Gastrocnemius medialis (tissue), 4 donors: ENCODE measurements at regions not wholly inside any gene's neighbourhood (a gene's known extent, or its start where the extent isn't known, plus 50 kb on each side); places are given as distances from the start of the nearest gene placed in this dataset.
A peak's percentile ranks its signal among the peaks of the same experiment; 100 is the strongest.

Source experiments
- ATAC-seq, 2 donors: fragments of 150-250 bp; one replicate each; pipeline ENCODE4 v1.9.1; 2016
- DNase-seq, 2 donors: peaks; one replicate each; pipeline ENCODE4 v3.0.0-alpha.2; 2019
- H3K27ac ChIP-seq, 4 donors: fragments of 200-600 bp; sonication (generic); 1 replicate in 1 of 4; 2 replicates in 3 of 4; pipeline ENCODE4 v1.5.1; 2016 to 2018; ENCODE audit warnings: mild to moderate bottlenecking in 2 of 4, moderate library complexity in 1 of 4
- H3K27me3 ChIP-seq, 3 donors: fragments of 200-600 bp; sonication (generic) in 2 of 3; 1 replicate in 1 of 3; 2 replicates in 2 of 3; pipeline versions ENCODE4 v1.5.1 to v1.6.0; 2016 to 2019; ENCODE audit warnings: mild to moderate bottlenecking in 1 of 3, moderate library complexity in 1 of 3
- H3K36me3 ChIP-seq, 2 donors: fragments of 200-600 bp; sonication (generic) in 1 of 2; one replicate each; pipeline ENCODE4 v1.5.1; 2017 to 2018
- H3K4me1 ChIP-seq, 2 donors: fragments of 200-600 bp; sonication (generic) in 1 of 2; one replicate each; pipeline ENCODE4 v1.5.1; 2016 to 2017; ENCODE audit warnings: mild to moderate bottlenecking in 2 of 2
- H3K4me3 ChIP-seq, 4 donors: fragments of 200-600 bp; sonication (generic) in 3 of 4; 1 replicate in 1 of 4; 2 replicates in 3 of 4; pipeline ENCODE4 v1.5.1; 2016 to 2019; ENCODE audit warnings: mild to moderate bottlenecking in 2 of 4
- H3K9me3 ChIP-seq, 3 donors: fragments of 200-600 bp; sonication (generic) in 2 of 3; 1 replicate in 1 of 3; 2 replicates in 2 of 3; pipeline ENCODE4 v1.5.1; 2016 to 2019
- POLR2A ChIP-seq, 2 donors: fragments of 450-650 bp; IDR thresholded peaks; one replicate each; pipeline ENCODE4 v1.6.1; 2017; ENCODE audit warnings: antibody characterized with exemption in 2 of 2, mild to moderate bottlenecking in 2 of 2, moderate library complexity in 2 of 2
- in situ Hi-C, 4 donors: fragments of 200-750 bp; cut with MboI; loops; one replicate each; pipeline versions ENCODE4 v1.15.0 to v1.8.0; 2017; ENCODE audit warnings: low sequenced_read_pairs in 4 of 4
- intact Hi-C: fragments of 100-400 bp; cut with DNase I; formaldehyde crosslinking; loops from one replicate; pipeline ENCODE4 v1.15.1; 2023; ENCODE audit warnings: low total_unique reads
- TF ChIP-seq, protein P1 (sequence below), 5 experiments: fragments of 450-650 bp in 3 of 5; fragments of 200-600 bp in 2 of 5; sonication (generic) in 2 of 5; IDR thresholded peaks in 4 of 5; conservative IDR thresholded peaks in 1 of 5; 1 replicate in 4 of 5; 2 replicates in 1 of 5; pipeline ENCODE4 v1.5.1; 2016 to 2019; ENCODE audit warnings: antibody characterized with exemption in 5 of 5, mild to moderate bottlenecking in 3 of 5, moderate library complexity in 3 of 5

DNA sequence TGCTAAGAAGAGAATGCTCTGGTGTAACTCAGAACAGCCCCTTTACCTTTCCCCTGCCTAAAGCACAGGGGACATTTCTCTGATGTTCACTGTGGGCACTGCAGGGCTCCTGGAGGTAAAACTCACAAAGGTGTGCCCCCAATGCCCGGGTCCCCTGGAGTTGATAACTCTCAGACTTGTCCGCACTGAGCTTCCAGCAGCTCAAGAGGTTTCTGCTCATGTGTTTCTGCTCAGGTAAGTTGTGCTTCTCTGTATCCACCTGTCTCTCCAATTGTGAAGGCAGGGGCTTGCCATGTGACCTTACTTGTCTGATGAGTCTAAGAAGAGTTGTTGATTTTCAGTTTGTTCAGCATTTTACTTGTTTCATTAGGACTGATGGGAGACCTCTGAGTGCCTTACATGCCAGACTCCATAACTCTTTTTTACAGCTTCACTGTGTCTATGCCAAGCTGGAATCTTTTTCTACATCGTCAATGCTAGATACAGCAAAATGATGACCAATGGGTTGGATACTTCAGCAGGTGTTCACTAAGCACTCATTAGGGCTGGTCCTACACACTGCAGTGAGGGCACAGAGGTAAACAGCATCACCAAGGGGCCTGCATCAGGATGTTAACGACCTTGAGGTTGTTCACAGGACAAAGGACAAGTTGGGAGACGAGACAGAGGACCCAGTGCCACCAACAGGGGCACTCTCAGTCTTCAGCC lies 56.4 kb downstream of the MRPL36 start:
- Histone ChIP-seq H3K4me3 (no peak overlapping the region), H3K27me3 (no peaks in the 10 kb centered on the region), H3K4me1 (no peaks in the 10 kb centered on the region), H3K9me3 (peaks cover 0 to 10% (median 3%) of the 10 kb centered on the region in 3 donors), H3K36me3 (no peaks in the 10 kb centered on the region), H3K27ac (no peak overlapping the region)
- TF ChIP-seq, protein P1, sequence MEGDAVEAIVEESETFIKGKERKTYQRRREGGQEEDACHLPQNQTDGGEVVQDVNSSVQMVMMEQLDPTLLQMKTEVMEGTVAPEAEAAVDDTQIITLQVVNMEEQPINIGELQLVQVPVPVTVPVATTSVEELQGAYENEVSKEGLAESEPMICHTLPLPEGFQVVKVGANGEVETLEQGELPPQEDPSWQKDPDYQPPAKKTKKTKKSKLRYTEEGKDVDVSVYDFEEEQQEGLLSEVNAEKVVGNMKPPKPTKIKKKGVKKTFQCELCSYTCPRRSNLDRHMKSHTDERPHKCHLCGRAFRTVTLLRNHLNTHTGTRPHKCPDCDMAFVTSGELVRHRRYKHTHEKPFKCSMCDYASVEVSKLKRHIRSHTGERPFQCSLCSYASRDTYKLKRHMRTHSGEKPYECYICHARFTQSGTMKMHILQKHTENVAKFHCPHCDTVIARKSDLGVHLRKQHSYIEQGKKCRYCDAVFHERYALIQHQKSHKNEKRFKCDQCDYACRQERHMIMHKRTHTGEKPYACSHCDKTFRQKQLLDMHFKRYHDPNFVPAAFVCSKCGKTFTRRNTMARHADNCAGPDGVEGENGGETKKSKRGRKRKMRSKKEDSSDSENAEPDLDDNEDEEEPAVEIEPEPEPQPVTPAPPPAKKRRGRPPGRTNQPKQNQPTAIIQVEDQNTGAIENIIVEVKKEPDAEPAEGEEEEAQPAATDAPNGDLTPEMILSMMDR (IDR thresholded peaks at IDR 0.05 in 4 of 5, conservative IDR thresholded peaks at IDR 0.05 in 1 of 5) = no peak
- TF ChIP-seq POLR2A (IDR thresholded peaks at IDR 0.05) = no peak
- in situ Hi-C loops (no loop called here), intact Hi-C loops (no loop called here)
- ATAC-seq (no peak), DNase-seq (peak in 1 of 2 donors; percentile 2)

DNA sequence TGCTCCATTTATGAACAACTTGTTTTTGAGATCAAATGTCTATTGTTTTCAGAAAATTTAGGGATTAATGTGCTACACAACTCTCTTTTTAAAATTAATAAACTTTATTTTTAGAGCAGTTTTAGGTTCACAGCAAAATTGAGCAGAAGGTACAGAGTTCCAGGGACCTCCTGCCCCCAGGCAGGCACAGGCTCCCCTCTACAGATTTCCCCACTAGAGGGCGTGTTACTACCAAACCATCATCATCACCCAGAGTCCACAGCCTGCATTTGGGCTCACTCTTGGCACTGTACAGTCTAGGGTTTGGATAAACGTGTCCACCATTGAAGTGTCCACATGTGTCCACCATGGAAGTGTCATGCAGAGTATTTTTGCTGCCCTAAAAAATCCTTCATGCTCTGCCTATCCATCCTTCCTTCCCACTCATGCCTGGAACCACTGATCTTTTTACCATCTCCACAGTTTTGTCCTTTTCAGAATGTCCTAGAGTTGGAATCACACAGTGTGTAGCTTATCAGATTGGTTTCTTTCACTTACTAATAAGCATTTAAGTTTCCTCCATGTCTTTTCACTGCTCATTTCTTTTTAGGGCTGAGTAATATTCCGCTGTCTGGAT lies 61.7 kb downstream of the MRPL36 start:
- H3K4me3 ChIP-seq = no peak overlapping the region
- H3K4me1 ChIP-seq = no peaks in the 10 kb centered on the region
- ATAC-seq = no peak
- TF ChIP-seq POLR2A (IDR thresholded peaks at IDR 0.05) = no peak
- TF ChIP-seq, protein P1 (IDR thresholded peaks at IDR 0.05 in 4 of 5, conservative IDR thresholded peaks at IDR 0.05 in 1 of 5) = peak in 1 of 5 experiments; percentile 38
- in situ Hi-C loops (no loop called here), intact Hi-C loops (no loop called here)
- no peaks in the 10 kb centered on the region for H3K27me3 ChIP-seq
- no peak overlapping the region for H3K27ac ChIP-seq
- H3K9me3 ChIP-seq = peaks cover 0 to 10% (median 3%) of the 10 kb centered on the region in 3 donors
- no peaks in the 10 kb centered on the region for H3K36me3 ChIP-seq
- DNase-seq = no peak

- in situ Hi-C loops = no loop called here
- ATAC-seq = no peak
These were observed 62.5 kb downstream of the MRPL36 start for GRCh38 chr5:1736889-1737711.

DNA sequence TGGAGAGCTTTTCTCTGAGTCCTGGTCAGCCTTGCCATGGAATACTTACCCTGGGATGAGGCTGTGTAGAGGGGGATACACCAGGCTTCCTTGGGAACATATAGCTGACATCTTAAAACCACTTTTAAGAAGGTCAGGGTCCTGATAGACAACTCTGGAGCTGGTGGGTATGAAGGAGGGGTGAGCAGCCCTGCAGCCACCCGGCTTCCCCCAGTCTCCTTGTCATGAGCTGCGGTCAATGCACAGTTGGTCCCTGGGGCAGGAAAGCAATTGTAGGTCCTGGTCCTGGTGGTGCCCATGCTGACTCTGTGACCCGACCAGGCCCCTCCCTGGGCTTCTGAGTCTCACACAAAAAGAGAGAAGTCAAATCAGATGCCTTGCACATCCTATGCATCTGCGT lies 63.6 kb downstream of the MRPL36 start:
- intact Hi-C loops (no loop called here), in situ Hi-C loops (no loop called here)
- TF ChIP-seq, protein P1 (IDR thresholded peaks at IDR 0.05 in 4 of 5, conservative IDR thresholded peaks at IDR 0.05 in 1 of 5) = no peak
- TF ChIP-seq POLR2A (IDR thresholded peaks at IDR 0.05) = no peak
- no peak overlapping the region for H3K4me3 ChIP-seq
- DNase-seq (no peak), ATAC-seq (no peak)
- H3K27me3 ChIP-seq = no peaks in the 10 kb centered on the region
- H3K27ac ChIP-seq = no peak overlapping the region
- H3K4me1 ChIP-seq = no peaks in the 10 kb centered on the region
- H3K36me3 ChIP-seq = no peaks in the 10 kb centered on the region
- peaks cover 0 to 8% (median 3%) of the 10 kb centered on the region in 3 donors for H3K9me3 ChIP-seq

More at GRCh38 chr5:1736889-1737711, 62.5 kb downstream of the MRPL36 start:
- intact Hi-C loops = no loop called here
- no peak for TF ChIP-seq POLR2A (IDR thresholded peaks at IDR 0.05)
- TF ChIP-seq, protein P1 (IDR thresholded peaks at IDR 0.05 in 4 of 5, conservative IDR thresholded peaks at IDR 0.05 in 1 of 5) = no peak
- DNase-seq = peak in 1 of 2 donors; percentile 2
- H3K27me3 ChIP-seq = no peaks in the 10 kb centered on the region
- H3K9me3 ChIP-seq = peaks cover 0 to 10% (median 3%) of the 10 kb centered on the region in 3 donors
- no peak overlapping the region for H3K4me3 ChIP-seq
- H3K36me3 ChIP-seq = no peaks in the 10 kb centered on the region
- H3K4me1 ChIP-seq = no peaks in the 10 kb centered on the region
- no peak overlapping the region for H3K27ac ChIP-seq
